Stimulated activated naive CD4-positive, alpha-beta T cell treated with Interleukin-2 at 50 U/mL for 16 hours (primary cell): ENCODE measurements at regions not wholly inside any gene's neighbourhood (a gene's known extent, or its start where the extent isn't known, plus 50 kb on each side); places are given as distances from the start of the nearest gene placed in this dataset.

Experiments used
- DNase-seq: peaks from one replicate; lab custom pipeline; 2025; lab: John Stamatoyannopoulos, UW

DNA sequence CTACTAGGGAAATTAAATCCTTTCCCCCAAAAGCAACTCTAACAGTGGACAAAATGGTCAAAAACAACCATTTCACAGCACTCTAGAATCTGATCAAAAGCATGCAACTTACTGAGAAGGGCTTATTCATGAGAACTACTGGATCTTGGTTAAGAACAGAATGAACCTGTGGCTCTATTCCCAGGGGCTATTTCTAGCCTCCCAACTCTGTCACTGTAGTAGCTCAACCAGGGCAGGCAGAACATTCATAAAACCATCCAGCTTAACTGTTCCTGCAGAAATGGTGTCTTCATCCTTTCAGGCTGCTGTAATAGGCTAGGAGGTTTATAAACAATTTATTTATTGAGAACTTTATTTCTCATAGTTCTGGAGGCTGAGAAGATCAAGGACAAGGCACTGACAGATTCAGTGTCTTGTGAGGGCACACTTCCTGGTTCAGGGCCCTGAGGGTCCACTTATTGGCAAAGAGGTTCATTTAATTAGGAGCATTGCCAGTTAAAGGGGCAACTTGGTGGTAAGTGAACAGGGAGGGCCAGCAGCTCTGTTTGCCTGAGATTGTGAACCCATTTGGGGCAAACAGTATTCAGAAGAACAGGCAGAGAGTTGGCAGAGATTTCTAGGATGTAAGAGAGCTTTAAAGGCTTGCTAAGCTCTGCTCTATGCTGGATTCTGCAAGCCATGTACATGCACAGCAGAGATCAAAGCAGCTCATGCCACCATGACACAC is 238.5 kb upstream of the FBXL7 start:
- DNase-seq: no peak

DNA sequence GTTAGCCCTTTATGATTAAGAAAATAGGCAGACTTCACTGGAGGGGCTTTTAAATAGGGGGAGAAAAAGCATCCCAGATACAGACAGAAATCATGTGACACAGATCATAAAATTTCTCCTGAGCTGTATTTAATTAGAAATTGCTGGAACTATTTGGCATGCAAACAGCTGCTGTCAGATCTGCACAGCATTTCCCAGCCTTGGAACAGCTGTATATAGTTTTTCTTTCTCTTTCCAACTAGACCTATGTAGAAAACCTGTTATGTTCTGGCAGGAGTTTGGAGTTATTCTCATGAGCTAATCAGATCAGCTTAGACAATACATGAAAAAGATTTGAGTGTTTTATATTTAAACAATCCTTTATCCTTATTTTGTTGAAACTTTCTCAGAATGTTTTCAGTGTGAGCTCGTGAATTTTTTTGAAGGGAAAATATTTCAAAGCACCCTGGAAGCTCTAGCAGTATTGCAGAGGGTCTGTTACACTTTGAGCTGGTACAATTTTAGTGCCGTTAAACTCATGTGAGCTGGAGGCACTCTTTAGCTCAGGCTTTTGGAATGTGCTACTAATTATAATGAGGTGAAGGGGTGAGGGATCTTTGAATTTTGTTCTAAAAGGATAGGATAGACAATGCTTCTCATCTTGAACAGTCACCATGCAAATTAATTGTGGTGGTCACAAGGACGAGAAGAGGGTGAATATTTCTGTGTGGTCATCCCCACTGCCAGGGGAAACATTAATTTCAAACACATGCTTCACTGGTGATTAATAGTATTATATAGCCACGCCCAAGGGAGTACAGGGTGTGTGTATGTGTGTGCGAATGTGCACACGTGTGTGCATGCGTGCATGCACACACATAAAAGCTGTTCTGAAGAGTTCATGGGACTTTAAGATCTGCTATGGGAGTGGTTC is 239.4 kb upstream of the FBXL7 start:
- no peak for DNase-seq

DNA sequence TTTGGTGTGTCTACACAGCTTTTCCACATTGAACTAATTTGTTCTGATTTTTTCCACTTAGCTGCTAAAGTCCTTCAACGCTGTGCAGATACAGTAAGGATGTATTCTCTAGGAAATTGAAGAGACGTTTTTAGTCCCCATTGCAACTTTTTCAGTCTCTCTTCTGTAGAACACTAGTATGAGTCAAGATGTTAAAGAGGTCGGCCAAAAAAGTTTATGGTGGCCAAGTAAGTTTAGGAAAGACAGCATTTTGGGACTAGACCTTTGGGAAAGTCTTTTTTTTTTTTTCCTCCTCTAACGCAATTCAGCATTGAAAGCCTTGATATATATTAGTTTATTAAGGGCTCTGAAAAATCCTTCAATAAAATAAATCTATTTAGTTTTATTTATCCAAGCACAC is 243.5 kb upstream of the FBXL7 start:
- no peak for DNase-seq

DNA sequence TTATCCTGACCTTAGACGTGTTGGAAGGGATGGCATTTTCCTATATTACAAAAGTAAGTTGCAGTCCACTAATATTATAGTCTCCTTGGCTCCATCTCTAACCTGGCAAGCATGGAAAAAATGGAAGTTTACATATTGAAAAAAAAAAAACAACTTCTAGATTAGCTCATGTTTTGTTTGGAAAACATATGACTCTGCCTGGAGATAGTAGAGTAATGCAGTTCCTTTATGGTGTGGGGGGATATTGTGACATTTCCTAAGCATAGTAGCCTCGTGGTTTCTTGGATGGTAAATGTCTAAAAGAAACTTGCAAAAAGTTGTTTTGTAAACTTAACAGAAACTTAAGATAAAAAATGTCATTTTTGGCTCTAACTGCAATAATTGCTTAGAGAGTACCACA is 244.4 kb upstream of the FBXL7 start:
- DNase-seq: no peak

DNA sequence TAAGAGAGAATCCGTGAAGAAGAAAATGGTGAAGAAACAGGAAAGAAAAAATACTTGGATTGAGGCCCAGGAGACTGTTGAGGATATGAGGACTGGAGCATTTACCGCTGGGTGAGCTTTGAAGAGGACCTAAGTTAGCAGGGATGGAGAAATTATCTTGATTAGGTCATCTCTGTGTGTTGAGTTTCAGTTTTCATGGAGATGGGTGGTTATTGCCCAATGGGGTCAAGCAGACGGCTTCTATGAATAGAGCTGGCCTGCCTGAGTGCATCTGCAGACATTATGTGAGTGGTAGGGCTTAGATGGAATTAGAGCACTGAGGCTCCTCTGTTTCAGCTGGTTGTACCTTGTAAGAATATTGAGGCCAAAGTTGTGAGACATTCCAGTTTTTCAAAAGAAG is 245.4 kb upstream of the FBXL7 start:
- no peak for DNase-seq

DNA sequence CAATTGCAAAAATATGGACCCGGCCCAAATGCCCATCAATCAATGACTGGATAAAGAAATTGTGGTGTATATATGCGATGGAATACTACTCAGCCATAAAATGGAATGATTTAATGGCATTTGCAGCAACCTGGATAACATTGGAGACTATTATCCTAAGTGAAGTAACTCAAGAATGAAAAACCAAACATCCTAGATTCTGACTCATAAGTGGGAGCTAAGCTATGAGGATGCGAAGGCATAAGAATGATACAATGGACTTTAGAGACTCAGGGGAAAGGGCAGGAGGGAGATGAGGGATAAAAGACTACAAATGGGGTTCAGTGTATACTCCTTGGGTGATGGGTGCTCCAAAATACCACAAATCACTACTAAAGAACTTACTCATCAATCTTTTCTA is 247.6 kb upstream of the FBXL7 start:
- DNase-seq: no peak

DNA sequence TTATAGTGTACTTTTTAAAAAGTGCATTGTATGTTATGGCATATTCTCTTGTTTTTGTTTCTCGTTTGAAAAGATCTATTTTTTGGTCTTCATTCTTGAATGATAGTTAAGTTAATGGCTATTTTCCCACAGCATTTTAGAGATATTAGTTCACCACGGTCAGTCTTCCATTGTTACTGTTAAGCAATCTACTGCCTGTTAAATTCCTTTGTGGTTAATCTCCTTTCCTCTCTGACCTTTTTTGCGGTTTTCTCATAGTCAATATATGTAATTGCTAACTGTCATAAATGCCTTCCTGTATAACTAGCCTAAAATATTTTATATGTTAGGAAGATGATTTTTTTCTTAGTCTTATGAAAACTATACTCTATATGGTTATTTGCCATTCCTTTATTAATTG is 250.8 kb upstream of the FBXL7 start:
- DNase-seq: no peak

DNA sequence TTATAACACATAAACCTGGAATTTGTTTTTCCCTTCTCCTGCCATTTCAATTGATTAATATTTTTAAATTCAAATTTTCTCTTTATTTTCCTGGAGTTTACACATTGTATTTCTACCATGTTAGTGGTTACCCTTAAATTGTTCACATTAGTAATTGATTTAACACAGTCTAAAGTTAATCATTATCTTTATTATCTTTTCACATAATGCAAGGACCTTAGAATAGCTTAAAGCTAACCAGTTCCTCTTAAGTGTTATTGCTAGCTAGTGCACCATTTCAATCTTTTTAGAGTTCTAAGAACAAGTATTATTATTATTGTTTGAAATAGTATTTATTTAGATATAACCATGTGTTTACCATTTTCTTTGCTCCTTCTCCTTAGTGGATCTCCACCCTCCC is 251.2 kb upstream of the FBXL7 start:
- DNase-seq: no peak

DNA sequence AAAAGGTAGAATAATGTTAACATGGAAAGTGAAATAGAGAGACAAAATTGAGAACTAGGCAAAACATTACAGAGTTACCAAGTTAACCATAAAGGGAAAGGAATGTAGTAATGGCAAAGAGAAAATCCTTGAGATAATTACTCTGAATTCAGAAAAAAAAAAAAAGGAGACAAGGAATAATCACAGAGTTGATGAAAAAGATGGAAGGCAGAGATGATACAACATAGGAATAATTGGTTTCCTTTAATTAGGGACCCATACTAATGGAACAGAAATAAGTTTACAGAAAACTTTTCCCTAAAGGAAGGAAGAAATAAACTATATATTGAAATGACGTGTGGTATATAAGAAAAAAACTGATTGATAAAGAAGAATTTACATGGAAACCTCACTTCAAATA is 254.1 kb upstream of the FBXL7 start:
- no peak for DNase-seq

DNA sequence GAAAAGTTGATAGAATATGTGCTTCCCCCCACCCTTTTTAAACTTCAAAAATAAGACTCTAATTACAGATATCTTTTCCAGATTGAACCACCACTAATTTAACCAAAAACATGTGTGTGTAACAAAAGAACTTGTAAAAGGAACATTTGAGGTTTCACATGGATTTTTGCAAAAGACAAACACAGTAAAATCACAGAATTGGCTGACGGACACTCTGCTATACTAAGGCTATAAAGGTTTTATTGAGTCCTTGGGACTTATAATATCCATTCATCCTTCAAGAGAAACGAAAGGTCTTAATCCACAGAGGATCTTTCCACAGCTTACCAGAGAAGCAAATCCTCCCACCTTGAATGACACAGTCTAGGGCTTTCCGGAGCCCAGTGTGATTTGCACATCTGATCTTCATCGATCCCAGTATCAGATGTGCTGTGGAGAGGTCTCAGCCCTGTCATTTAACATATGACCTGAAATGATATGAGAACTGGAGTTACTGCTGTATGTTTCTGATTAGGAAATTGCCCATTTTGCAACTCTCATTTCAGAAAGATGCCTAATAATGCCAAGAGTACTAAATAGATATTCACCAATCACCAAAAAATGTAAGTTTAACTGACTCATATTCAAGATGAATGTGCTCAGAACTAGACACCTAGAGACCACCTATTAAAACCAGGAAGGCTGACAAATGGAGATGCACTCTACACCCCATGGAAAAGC is 256.5 kb upstream of the FBXL7 start:
- DNase-seq: no peak

DNA sequence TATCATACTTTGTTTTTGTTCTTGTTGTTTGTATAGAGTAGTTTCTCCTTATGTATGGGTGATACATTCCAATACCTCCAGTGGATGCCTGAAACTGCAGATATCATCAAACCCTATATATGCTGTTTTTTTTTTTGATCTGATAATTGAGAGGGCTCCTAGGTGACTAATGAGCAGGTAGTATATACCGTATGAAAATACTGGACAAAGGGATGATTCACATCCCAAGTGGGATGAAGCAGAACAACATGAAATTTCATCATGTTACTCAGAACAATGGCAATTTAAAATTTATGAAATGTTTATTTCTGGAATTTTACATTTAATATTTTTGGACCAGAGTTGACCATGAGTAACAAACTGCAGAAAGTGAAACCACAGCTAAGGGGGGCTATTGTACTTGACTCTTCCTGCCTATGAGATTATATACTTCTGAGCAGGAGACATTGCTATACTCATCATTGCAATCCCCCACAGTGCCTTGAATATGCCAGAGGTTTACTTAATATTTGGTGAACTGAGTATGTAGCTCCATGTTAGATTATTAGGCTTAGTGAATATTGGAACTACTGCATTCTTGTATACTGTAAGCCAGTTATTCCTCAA is 258.7 kb upstream of the FBXL7 start:
- DNase-seq: no peak

DNA sequence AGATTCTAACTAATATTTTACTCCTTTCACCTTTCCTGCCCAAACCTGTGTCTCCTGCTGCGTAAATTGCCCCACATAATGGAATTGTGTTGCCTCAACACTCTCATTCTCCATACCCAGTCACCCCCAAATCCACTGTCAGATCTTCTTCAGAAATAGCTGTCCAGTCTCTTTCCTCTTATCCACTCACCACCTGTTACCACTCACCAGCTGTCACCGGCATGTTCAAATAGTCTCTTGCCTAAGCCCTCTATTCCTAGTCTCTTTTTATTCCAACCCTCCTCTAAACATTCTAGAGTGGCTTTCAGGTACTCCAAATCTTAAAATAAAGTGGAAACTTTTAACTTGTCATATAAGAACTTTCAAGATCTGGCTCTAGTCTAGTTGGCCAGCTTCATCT is 262.0 kb upstream of the FBXL7 start:
- DNase-seq: no peak

DNA sequence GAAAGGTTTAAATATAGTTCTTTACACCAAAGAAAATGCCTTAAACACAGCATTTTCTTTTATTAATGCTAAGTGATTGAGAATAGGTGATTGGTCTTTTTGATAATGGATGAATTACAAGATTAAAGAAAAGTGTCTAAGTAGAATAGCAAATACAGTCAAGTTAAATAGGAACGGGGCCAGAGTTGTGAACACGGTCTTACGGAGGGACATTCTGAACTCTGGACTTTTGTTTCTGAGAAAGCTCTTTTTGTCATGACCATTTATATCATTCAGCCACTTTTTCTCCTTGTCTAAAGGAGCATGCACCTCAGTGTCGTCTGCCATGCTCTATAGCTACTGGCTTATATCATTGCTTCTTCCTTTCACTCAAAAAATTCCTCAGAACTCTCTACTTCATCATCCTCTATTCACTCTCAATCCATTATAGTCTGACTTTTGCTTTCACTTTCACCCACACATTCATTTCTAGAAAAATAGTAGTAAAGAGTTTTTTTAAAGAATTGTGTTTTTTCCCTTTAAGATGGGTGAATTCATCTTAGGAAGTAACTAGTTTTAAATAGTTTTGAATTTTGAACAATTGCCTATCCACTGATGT is 263.0 kb upstream of the FBXL7 start:
- DNase-seq: no peak

DNA sequence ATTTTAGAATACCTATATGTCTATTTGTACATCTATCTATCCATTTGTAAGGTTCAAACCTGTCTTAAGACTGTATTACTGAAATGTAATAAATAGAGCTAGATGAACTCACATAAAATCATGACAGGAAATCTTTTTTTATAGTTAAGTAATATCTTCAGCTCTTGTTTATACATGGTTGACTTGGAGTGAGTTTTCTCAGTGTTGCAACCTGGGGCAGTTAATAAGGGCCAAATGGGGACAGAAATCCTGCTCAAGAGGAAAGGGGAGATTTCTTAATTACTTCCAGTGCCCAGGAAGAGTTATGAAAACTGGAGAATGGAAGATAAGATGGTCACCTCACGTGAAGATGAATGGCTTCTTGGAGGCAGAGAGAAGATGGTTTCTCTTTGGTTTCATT is 265.1 kb upstream of the FBXL7 start:
- no peak for DNase-seq

DNA sequence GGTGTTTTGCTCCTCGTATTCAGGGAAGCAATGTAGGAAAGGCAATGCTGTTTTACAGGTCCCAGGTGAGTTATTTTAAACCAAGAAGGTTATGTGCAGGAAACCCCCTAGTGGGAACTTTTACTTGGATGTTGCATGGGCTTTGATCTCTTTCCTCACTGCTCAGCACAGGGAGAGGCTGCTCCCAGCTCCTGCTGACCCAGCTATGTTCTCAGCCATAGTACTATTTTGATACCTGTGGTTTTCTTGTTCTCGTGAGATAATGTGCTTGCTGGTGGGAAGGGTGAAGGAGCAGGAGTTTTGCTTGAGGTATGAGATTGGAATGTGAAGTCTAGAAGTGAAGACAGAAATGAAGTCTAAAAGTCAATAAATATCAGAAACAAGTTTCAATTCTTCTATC is 265.6 kb upstream of the FBXL7 start:
- DNase-seq: no peak

DNA sequence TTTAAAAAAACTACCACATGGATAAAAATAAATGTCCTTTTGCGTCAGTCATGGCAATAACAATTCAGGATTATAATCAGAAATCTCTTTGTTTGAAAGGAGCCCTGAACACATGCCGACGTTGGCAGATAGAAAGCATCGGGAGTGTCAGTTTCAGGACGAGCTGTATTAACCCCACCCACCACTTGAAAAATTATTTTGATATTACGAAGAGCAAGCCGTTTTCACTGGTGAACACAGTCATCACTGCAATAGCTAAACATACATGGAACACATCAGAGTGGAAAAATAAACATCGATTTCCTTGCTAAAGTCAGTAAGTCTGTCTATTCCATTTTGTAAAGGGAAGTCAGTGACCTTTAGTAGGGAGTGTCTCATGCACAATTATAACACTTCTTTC is 266.4 kb upstream of the FBXL7 start:
- DNase-seq: no peak

DNA sequence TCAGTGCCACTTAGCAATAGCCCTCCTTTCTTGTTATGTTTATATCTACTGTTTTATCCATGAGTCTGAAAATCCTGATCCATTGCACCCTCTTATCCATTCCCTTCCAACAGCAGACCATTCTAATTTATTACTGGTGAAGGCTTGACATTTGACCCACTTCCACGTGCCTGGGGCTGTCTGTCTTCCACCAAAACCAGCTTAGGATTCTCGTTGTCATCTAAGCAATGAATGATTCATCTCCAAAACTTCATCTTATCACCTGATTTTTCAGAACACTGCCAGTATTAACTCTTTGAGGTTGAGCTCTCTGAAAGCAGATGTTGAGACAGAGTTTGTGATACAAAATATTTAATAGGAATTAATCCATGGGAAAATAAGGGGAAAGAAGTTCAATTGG is 277.8 kb upstream of the FBXL7 start:
- DNase-seq: no peak

DNA sequence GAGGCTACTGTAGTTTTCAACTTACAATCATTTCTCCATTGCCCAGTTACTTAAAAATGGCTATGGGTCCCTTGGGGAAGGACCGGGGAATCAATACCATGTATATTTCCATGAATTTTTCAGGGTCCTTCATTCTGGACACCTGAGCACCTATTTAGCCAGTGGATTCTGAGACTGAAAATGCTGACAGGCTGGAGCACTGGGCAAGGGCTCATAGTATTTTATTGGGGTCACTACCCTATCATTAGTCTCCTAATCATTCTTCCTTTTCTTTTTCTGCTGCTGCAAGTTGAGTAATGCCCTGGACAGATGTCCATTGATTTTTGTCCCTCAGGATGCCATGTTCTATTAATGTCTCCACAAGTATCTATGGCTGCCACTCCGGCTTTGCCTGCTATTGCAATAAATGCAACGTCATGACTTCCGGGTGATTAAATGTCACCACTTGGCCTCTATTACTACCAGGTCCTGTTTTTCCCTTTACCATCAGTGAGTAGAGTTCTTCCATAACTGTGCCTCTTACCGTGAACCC is 279.3 kb upstream of the FBXL7 start:
- no peak for DNase-seq

DNA sequence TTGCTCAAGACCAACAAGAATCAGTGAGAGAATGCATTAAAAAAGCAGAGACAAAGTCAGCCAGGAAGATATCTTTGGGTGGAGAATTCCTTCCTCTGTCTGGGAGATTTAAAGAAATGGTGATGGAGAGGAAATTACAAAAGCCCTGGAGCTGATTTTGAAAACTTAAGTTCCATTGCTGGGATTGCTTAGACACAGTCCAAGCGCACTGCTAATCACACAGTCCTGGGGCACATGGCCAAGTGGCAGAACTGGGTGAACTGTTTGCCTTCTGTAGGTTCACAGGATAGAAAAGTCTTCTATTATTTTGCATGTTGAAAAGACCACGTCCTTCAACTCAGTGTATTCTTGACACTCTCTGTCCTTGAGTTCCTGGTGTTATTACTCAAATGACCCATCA is 284.9 kb upstream of the FBXL7 start:
- DNase-seq: no peak

DNA sequence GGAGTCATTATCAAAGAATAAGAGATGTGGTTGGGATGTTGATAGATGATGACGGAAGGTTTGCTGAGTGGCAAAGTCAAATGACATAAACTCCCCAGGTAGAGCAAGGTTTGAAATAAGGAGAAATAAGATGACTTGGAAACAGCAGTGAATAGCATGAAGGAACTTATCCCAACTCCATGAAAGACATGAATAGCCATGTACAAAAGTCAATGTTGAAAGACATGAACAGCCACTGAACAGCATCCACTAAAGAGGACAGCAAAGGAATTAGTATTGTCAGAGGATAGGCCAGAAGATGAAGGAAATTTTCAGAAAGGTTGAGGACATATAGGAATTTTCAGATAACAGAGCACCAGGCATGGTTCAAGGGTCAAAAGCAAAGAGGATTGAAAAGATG is 286.0 kb upstream of the FBXL7 start:
- no peak for DNase-seq

DNA sequence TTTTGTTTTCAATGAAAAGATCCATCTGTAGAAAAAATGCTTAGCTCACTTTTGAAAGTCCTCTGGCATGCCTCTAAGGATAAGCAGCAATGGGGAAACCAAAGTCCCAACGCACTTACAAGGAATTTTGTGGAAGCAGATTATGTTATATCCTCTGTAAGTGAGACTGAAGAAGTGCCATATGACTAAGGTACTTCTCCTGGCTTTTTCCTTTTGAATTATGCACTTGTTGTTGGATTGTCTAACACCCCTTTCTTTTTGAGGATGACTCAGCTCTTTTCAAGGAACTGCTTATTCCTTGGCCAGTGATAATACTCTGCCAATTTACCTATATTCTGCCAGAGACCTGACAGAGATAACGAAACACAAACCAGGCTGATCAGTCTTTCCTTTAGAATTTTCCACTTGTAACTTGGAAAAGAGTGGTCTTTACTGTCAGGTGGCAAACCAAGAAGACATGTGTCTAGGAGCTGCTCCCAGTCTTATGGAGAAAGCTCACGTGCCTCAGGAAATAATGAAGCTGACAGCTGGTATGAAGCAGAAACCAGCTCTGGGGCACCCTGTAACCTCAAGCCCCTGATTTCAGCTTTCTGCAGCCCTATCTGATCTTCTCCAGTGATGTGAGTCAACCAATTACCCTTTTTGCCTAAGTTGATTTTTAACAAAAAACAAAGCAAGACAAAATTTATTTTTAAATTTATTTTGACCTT is 290.8 kb upstream of the FBXL7 start:
- DNase-seq: no peak
